A549 (cell line): ENCODE measurements at regions not wholly inside any gene's neighbourhood (a gene's known extent, or its start where the extent isn't known, plus 50 kb on each side); places are given as distances from the start of the nearest gene placed in this dataset.
"Not testable (repeated sequence)": the region's sequence is repeated elsewhere in the genome, so short reads cannot be mapped to it uniquely, and the experiment has no call there.

Experiments used
- ATAC-seq, 2 experiments: fragments of 200-7000 bp in 1 of 2; fragments of >200 bp in 1 of 2; cut with Nextera tagmentation in 1 of 2; cut with Tn5 transposase in 1 of 2; 3 replicates each; pipeline versions ENCODE4 v1.8.0 to v1.9.1; 2018 to 2020; ENCODE audit warnings: mild to moderate bottlenecking in 1 of 2, moderate library complexity in 1 of 2
- CTCF ChIA-PET: fragments of 300-600 bp; sonication (Branson Sonifier 250); formaldehyde crosslinking; extraction: SDS; loops from one replicate; lab custom pipeline; 2021; ENCODE audit warnings: antibody characterized with exemption, inconsistent platforms; lab: Yijun Ruan, JAX
- POLR2A ChIA-PET: fragments of 350-600 bp; formaldehyde crosslinking; extraction: SDS; loops from one replicate; lab custom pipeline; 2021; ENCODE audit warnings: antibody characterized with exemption, inconsistent platforms; lab: Yijun Ruan, JAX
- DNase-seq, 2 experiments: peaks; one replicate each; pipeline versions ENCODE4 v3.0.0 to v3.0.0-alpha.2; 2011 to 2016; ENCODE audit warnings: low read depth in 1 of 2, low spot score in 1 of 2
- FAIRE-seq: peaks from 2 replicates; lab custom pipeline; 2011; peaks lifted over from hg19 to GRCh38; lab: Jason Lieb, UNC
- H3K27ac ChIP-seq, 2 experiments: fragments of >200 bp; sonication (Bioruptor Twin); formaldehyde crosslinking; 3 replicates each; pipeline ENCODE4 v1.5.1; 2016 to 2017
- H3K4me1 ChIP-seq: fragments of >200 bp; sonication (Bioruptor Twin); formaldehyde crosslinking; 3 replicates; pipeline ENCODE4 v1.6.1; 2016
- H3K4me2 ChIP-seq: fragments of >200 bp; sonication (Bioruptor Twin); formaldehyde crosslinking; 3 replicates; pipeline ENCODE4 v1.6.1; 2016
- H3K4me3 ChIP-seq: fragments of >200 bp; sonication (Bioruptor Twin); formaldehyde crosslinking; 3 replicates; pipeline ENCODE4 v1.5.1; 2016
- H3K9me3 ChIP-seq: fragments of >200 bp; sonication (Bioruptor Twin); formaldehyde crosslinking; 3 replicates; pipeline ENCODE4 v1.6.1; 2016
- EHF ChIP-seq: fragments of 250-450 bp; sonication (Bioruptor Pico); IDR thresholded peaks from 2 replicates; pipeline ENCODE4 v1.5.0; 2020; ENCODE audit warnings: mild to moderate bottlenecking
- ESRRA ChIP-seq: fragments of 150-350 bp; IDR thresholded peaks from 2 replicates; pipeline ENCODE4 v1.6.1; 2014; ENCODE audit warnings: mild to moderate bottlenecking, low read length, borderline replicate concordance
- FOSL2 ChIP-seq, 2 experiments: fragments of 450-650 bp in 1 of 2; fragments of >200 bp in 1 of 2; sonication (Bioruptor Twin) in 1 of 2; formaldehyde crosslinking; IDR thresholded peaks; 2 replicates each; pipeline versions ENCODE4 v1.5.0 to v1.6.1; 2016 to 2020; ENCODE audit warnings: mild to moderate bottlenecking in 1 of 2, moderate library complexity in 1 of 2
- GATA3 ChIP-seq: IDR thresholded peaks from 2 replicates; pipeline ENCODE4 v1.6.1; 2012; ENCODE audit warnings: borderline replicate concordance
- HDAC2 ChIP-seq: fragments of 200-600 bp; sonication (generic); IDR thresholded peaks from 2 replicates; pipeline ENCODE4 v1.6.1; 2016
- HES2 ChIP-seq: fragments of >200 bp; sonication (Bioruptor Twin); formaldehyde crosslinking; IDR thresholded peaks from 2 replicates; pipeline ENCODE4 v1.6.1; 2016
- KDM5A ChIP-seq: fragments of 200-600 bp; sonication (generic); IDR thresholded peaks from 2 replicates; pipeline ENCODE4 v1.6.1; 2016; ENCODE audit warnings: antibody characterized with exemption, mild to moderate bottlenecking
- MAFK ChIP-seq: fragments of 450-650 bp; IDR thresholded peaks from 2 replicates; pipeline ENCODE4 v1.6.1; 2014; ENCODE audit not compliant: partially characterized antibody
- MAX ChIP-seq: IDR thresholded peaks from 2 replicates; pipeline ENCODE4 v1.6.1; 2012
- MAZ ChIP-seq: fragments of 150-350 bp; IDR thresholded peaks from 2 replicates; pipeline ENCODE4 v1.6.1; 2014; ENCODE audit warnings: antibody characterized with exemption, low read depth, low read length, borderline replicate concordance
- NPAS2 ChIP-seq: fragments of 250-450 bp; sonication (Bioruptor Pico); IDR thresholded peaks from 2 replicates; pipeline ENCODE4 v1.8.0; 2022; ENCODE audit warnings: mild to moderate bottlenecking, moderate library complexity, borderline replicate concordance
- POLR2AphosphoS2 ChIP-seq: conservative IDR thresholded peaks from 2 replicates; pipeline ENCODE4 v1.6.1; 2012; ENCODE audit warnings: low read length, improper control_type of control experiment, inconsistent platforms
- RAD21 ChIP-seq, 2 experiments: fragments of >200 bp in 1 of 2; sonication (Bioruptor Twin) in 1 of 2; formaldehyde crosslinking in 1 of 2; IDR thresholded peaks in 1 of 2; conservative IDR thresholded peaks in 1 of 2; 2 replicates in 1 of 2; 3 replicates in 1 of 2; pipeline ENCODE4 v1.6.1; 2012 to 2018; ENCODE audit warnings: inconsistent platforms in 1 of 2
- REST ChIP-seq: fragments of 200-600 bp; sonication (generic); IDR thresholded peaks from 2 replicates; pipeline ENCODE4 v1.6.1; 2016; ENCODE audit warnings: antibody characterized with exemption, mild to moderate bottlenecking, moderate library complexity
- ZC3H11A ChIP-seq: fragments of 450-650 bp; IDR thresholded peaks from 2 replicates; pipeline ENCODE4 v1.6.1; 2014; ENCODE audit warnings: antibody characterized with exemption, mild to moderate bottlenecking
- ZNF302 ChIP-seq: fragments of 250-450 bp; sonication (Bioruptor Pico); IDR thresholded peaks from 2 replicates; pipeline ENCODE4 v1.9.0; 2021; ENCODE audit warnings: inconsistent platforms, mild to moderate bottlenecking, moderate library complexity
- WGBS: methylation state at CpG from one replicate; pipeline ENCODE4 v1.1.6; 2017; ENCODE audit errors: missing lambda C conversion rate; 5-methylcytosine and 5-hydroxymethylcytosine counted together

- ChIA-PET POLR2A (no interaction called here), CTCF (interaction anchor here (0.6 kb wide), 1 partner anchor 9 kb away, joined by 4 read pairs; no protein-coding TSS in a partner anchor)
- Histone ChIP-seq H3K4me2 (no peak overlapping the region), H3K4me1 (peaks cover 10% of the 10 kb centered on the region; the same call in 2 of the 3 replicates), H3K27ac (0 out of 6 replicates have a peak overlapping the region, but pooled peaks of 1 of the 2 experiments have one; percentile 14), H3K9me3 (no peaks in the 10 kb centered on the region), H3K4me3 (no peak overlapping the region)
- no peak for DNase-seq
- TF ChIP-seq FOSL2 (IDR thresholded peaks at IDR 0.05) (no peak), FOSL2 (CRISPR knock-in tag; IDR thresholded peaks at IDR 0.05) (no peak)
- no peak for FAIRE-seq
- no peak for ATAC-seq
Observed at GRCh38 chr4:140222171-140222570, 68.2 kb upstream of the MAML3 start.

GRCh38 chr4:140220058-140220457 lies 66.1 kb upstream of the MAML3 start:
- TF ChIP-seq NPAS2 (CRISPR knock-in tag) (no peak), ZNF302 (CRISPR knock-in tag) (no peak), EHF (CRISPR knock-in tag) (no peak), MAFK (no peak), HDAC2 (no peak), GATA3 (no peak), POLR2AphosphoS2 (no peak), HES2 (no peak), REST (no peak), FOSL2 (IDR thresholded peaks at IDR 0.05) (no peak), FOSL2 (CRISPR knock-in tag; IDR thresholded peaks at IDR 0.05) (no peak), KDM5A (no peak), RAD21 (conservative IDR thresholded peaks at IDR 0.05 in 1 of 2, IDR thresholded peaks at IDR 0.05 in 1 of 2) (no peak), MAX (no peak), ZC3H11A (no peak), MAZ (no peak)
- TF ChIP-seq, all 56 proteins: peak for 0
- peaks cover 8% of the 10 kb centered on the region; the same call in 1 of the 3 replicates for H3K4me1 ChIP-seq
- no peak overlapping the region for H3K27ac ChIP-seq
- H3K4me3 ChIP-seq = no peak overlapping the region
- H3K9me3 ChIP-seq = no peaks in the 10 kb centered on the region
- FAIRE-seq (no peak), DNase-seq (no peak), ATAC-seq (no peak)
- POLR2A ChIA-PET = no interaction called here
- CTCF ChIA-PET = no interaction called here
- no peak overlapping the region for H3K4me2 ChIP-seq
- 75% methylated on average over 2 of the region's 2 CpGs for WGBS

- peaks cover 8% of the 10 kb centered on the region; the same call in 1 of the 3 replicates for H3K4me1 ChIP-seq
- H3K9me3 ChIP-seq = no peaks in the 10 kb centered on the region
- no peak for DNase-seq
- 55% methylated on average over 2 of the region's 2 CpGs for WGBS
- no peak overlapping the region for H3K4me2 ChIP-seq
- ChIA-PET CTCF (interaction anchor here (0.6 kb wide), 1 partner anchor 52 kb away, joined by 3 read pairs; no protein-coding TSS in a partner anchor), POLR2A (no interaction called here)
- H3K4me3 ChIP-seq = no peak overlapping the region
- FAIRE-seq = no peak
- no peak for TF ChIP-seq ESRRA
- ATAC-seq = no peak
- H3K27ac ChIP-seq = no peak overlapping the region
Observed at GRCh38 chr4:140219567-140219966, 65.6 kb upstream of the MAML3 start.

GRCh38 chr4:140219070-140219469 lies 65.1 kb upstream of the MAML3 start:
- POLR2A ChIA-PET, ATAC-seq, FAIRE-seq, H3K27ac ChIP-seq, DNase-seq, H3K4me3 ChIP-seq, H3K9me3 ChIP-seq, H3K4me2 ChIP-seq, H3K4me1 ChIP-seq: not testable (repeated sequence)
- CTCF ChIA-PET = interaction anchor here (0.6 kb wide), 1 partner anchor 52 kb away, joined by 3 read pairs; no protein-coding TSS in a partner anchor
- WGBS = 94% methylated on average over 4 of the region's 5 CpGs
